Caco-2 (cell line): ENCODE measurements at regions not wholly inside any gene's neighbourhood (a gene's known extent, or its start where the extent isn't known, plus 50 kb on each side); places are given as distances from the start of the nearest gene placed in this dataset.

ENCODE experiments used
- BruUV-seq: library from RNA; stranded (reverse); fragments of 400-500 nt; replicated peaks from 2 replicates; lab custom pipeline; 2021; lab: Mats Ljungman, UMichigan
- CTCF ChIA-PET: fragments of 300-600 bp; sonication (Branson Sonifier 250); formaldehyde crosslinking; loops from one replicate; lab custom pipeline; 2022; ENCODE audit warnings: antibody characterized with exemption; lab: Charles Lee
- POLR2A ChIA-PET: fragments of 300-600 bp; sonication (Branson Sonifier 250); formaldehyde crosslinking; loops from one replicate; lab custom pipeline; 2022; ENCODE audit warnings: antibody characterized with exemption; lab: Charles Lee
- DNase-seq, 2 experiments: peaks; one replicate each; pipeline versions ENCODE4 v3.0.0 to v3.0.0-alpha.2; 2020 to 2022
- H3K27me3 ChIP-seq: replicated peaks from 2 replicates; pipeline ENCODE4 v1.6.0; 2011; ENCODE audit warnings: low read length; ENCODE audit not compliant: control insufficient read depth, insufficient read depth
- H3K36me3 ChIP-seq: 2 replicates; pipeline ENCODE4 v1.5.1; 2011; ENCODE audit warnings: low read length; ENCODE audit not compliant: control insufficient read depth, insufficient read depth
- H3K4me1 ChIP-seq: fragments of 250-450 bp; sonication (Bioruptor Pico); 2 replicates; pipeline ENCODE4 v1.5.1; 2020; ENCODE audit warnings: mild to moderate bottlenecking
- H3K4me3 ChIP-seq: 2 replicates; pipeline ENCODE4 v1.5.1; 2011; ENCODE audit warnings: low read depth, mild to moderate bottlenecking, control low read depth, low read length
- H3K9me3 ChIP-seq: fragments of 250-450 bp; sonication (Bioruptor Pico); 2 replicates; pipeline ENCODE4 v1.5.1; 2020; ENCODE audit warnings: mild to moderate bottlenecking, moderate library complexity
- H3K27ac Mint-ChIP-seq: one replicate; pipeline ENCODE4 v1.8.0; 2022; ENCODE audit warnings: mixed read lengths; ENCODE audit not compliant: unreplicated experiment
- H3K27me3 Mint-ChIP-seq: one replicate; pipeline ENCODE4 v1.8.0; 2022; ENCODE audit warnings: mixed read lengths; ENCODE audit not compliant: insufficient read depth, unreplicated experiment
- H3K36me3 Mint-ChIP-seq: one replicate; pipeline ENCODE4 v1.8.0; 2022; ENCODE audit warnings: mild to moderate bottlenecking, mixed read lengths; ENCODE audit not compliant: insufficient read depth, unreplicated experiment
- H3K4me1 Mint-ChIP-seq: one replicate; pipeline ENCODE4 v1.8.0; 2022; ENCODE audit warnings: low read depth, mixed read lengths; ENCODE audit not compliant: unreplicated experiment
- H3K4me3 Mint-ChIP-seq: one replicate; pipeline ENCODE4 v1.8.0; 2022; ENCODE audit warnings: mild to moderate bottlenecking, moderate library complexity, mixed read lengths; ENCODE audit not compliant: unreplicated experiment
- H3K9me3 Mint-ChIP-seq: one replicate; pipeline ENCODE4 v1.8.0; 2022; ENCODE audit warnings: mixed read lengths; ENCODE audit not compliant: unreplicated experiment
- intact Hi-C: fragments of 100-400 bp; cut with micrococcal nuclease; formaldehyde crosslinking; loops from one replicate; pipeline ENCODE4 v1.10.0; 2022; ENCODE audit not compliant: unreplicated experiment
- TF ChIP-seq, protein P1 (sequence below), 2 experiments: fragments of 200-600 bp in 1 of 2; IDR thresholded peaks; 1 replicate in 1 of 2; 2 replicates in 1 of 2; pipeline versions ENCODE4 v1.5.1 to v1.8.0; 2011 to 2022; ENCODE audit warnings: antibody characterized with exemption in 1 of 2, control low read depth in 1 of 2, inconsistent platforms in 1 of 2, low read depth in 1 of 2, low read length in 1 of 2, mild to moderate bottlenecking in 1 of 2, moderate library complexity in 1 of 2; ENCODE audit not compliant: insufficient read depth in 1 of 2, severe bottlenecking in 1 of 2, unreplicated experiment in 1 of 2

DNA sequence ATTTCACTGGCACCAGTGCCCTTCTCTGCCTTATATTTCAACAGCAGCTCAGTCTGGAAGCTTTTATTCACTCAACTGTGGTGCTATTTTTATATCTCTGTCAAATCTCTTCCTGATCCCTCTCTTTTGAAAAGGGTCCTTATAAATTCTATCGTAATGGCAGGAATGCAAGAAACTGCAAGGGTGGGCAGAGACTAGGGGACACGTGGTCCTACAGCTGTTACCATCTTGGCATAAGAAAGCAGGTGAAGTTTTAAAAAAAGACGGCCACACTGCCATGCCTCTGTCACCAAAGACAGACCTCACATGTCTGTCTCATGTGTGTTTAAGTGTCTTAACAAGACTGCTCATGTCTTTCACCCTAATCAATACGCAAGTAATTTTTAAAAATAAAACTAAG, 368.4 kb upstream of the CDH11 start:
- TF ChIP-seq, protein P1, sequence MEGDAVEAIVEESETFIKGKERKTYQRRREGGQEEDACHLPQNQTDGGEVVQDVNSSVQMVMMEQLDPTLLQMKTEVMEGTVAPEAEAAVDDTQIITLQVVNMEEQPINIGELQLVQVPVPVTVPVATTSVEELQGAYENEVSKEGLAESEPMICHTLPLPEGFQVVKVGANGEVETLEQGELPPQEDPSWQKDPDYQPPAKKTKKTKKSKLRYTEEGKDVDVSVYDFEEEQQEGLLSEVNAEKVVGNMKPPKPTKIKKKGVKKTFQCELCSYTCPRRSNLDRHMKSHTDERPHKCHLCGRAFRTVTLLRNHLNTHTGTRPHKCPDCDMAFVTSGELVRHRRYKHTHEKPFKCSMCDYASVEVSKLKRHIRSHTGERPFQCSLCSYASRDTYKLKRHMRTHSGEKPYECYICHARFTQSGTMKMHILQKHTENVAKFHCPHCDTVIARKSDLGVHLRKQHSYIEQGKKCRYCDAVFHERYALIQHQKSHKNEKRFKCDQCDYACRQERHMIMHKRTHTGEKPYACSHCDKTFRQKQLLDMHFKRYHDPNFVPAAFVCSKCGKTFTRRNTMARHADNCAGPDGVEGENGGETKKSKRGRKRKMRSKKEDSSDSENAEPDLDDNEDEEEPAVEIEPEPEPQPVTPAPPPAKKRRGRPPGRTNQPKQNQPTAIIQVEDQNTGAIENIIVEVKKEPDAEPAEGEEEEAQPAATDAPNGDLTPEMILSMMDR (IDR thresholded peaks at IDR 0.05; ENCODE audit: insufficient read depth in 1 of 2, low read depth in 1 of 2, low read length in 1 of 2, severe bottlenecking in 1 of 2, unreplicated experiment in 1 of 2), result no peak
- no peak for DNase-seq
- Mint-ChIP-seq H3K4me1 (no peaks in the 10 kb centered on the region), H3K27ac (no peak overlapping the region), H3K9me3 (no peaks in the 10 kb centered on the region), H3K36me3 (no peaks in the 10 kb centered on the region), H3K27me3 (peaks cover 8% of the 10 kb centered on the region), H3K4me3 (no peak overlapping the region)
- H3K36me3 ChIP-seq, result no peaks in the 10 kb centered on the region
- no peaks in the 10 kb centered on the region for H3K9me3 ChIP-seq
- ChIA-PET POLR2A (no interaction called here), CTCF (no interaction called here)
- H3K4me3 ChIP-seq, result no peak overlapping the region
- intact Hi-C loops, result no loop called here
- no peaks in the 10 kb centered on the region for H3K4me1 ChIP-seq
- no TSS peak for BruUV-seq
- H3K27me3 ChIP-seq, result no peaks in the 10 kb centered on the region

DNA sequence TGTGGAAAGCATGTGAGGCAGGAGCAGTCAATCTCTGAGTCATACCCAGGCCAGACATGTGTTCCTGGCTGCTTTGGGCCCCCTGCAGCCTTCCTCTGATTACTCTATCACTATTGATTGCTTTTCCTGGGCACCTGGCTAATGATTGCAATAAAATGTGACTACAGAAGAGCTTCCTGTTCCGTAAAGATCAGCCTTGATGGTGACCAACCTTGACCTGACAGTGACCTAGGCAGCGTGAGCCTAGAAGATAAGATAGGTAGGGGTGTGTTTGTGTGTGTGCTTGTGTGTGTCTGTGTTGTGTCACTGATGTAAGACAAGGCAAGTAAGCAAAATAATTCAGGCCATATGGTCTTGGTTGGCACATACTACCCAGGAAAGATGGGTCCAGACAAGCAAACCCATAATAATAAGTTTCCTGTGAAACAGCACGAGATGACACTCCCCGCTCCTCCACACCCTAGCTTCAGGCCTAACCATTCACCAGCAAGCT, 367.7 kb upstream of the CDH11 start:
- H3K4me1 ChIP-seq, result no peaks in the 10 kb centered on the region
- TF ChIP-seq, protein P1 (IDR thresholded peaks at IDR 0.05; ENCODE audit: insufficient read depth in 1 of 2, low read depth in 1 of 2, low read length in 1 of 2, severe bottlenecking in 1 of 2, unreplicated experiment in 1 of 2), result no peak
- H3K4me3 ChIP-seq, result no peak overlapping the region
- Mint-ChIP-seq H3K27ac (no peak overlapping the region), H3K4me3 (no peak overlapping the region), H3K4me1 (no peaks in the 10 kb centered on the region), H3K27me3 (peaks cover 8% of the 10 kb centered on the region), H3K36me3 (no peaks in the 10 kb centered on the region), H3K9me3 (no peaks in the 10 kb centered on the region)
- no peaks in the 10 kb centered on the region for H3K27me3 ChIP-seq
- ChIA-PET CTCF (no interaction called here), POLR2A (no interaction called here)
- no peak for DNase-seq
- no peaks in the 10 kb centered on the region for H3K36me3 ChIP-seq
- BruUV-seq, result no TSS peak
- intact Hi-C loops, result no loop called here
- no peaks in the 10 kb centered on the region for H3K9me3 ChIP-seq

DNA sequence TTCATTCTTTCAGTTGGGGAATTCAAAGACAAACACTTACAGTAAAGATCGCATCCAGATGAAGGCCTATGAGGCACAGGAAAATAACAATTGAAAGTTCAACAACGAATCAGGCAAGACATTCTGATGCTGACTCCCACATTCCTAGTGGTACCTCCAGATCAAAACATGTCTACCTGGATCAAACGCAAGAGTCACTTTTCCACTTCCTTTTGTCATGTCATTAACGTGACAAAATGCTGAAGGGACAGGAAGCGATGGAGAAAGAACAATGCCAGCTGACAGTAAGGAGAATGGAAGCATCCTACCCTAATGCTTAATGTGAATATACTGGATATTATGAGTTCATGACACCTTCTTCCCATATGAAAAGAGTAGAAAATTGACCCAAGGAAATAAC, 365.4 kb upstream of the CDH11 start:
- DNase-seq, result no peak
- Mint-ChIP-seq H3K27ac (no peak overlapping the region), H3K27me3 (peaks cover 8% of the 10 kb centered on the region), H3K9me3 (no peaks in the 10 kb centered on the region), H3K4me1 (no peaks in the 10 kb centered on the region), H3K36me3 (no peaks in the 10 kb centered on the region), H3K4me3 (no peak overlapping the region)
- intact Hi-C loops, result no loop called here
- no peaks in the 10 kb centered on the region for H3K4me1 ChIP-seq
- H3K9me3 ChIP-seq, result no peaks in the 10 kb centered on the region
- CTCF ChIA-PET, result interaction anchor here (0.7 kb wide), 1 partner anchor 11 kb away, joined by 3 read pairs; no protein-coding TSS in a partner anchor
- POLR2A ChIA-PET, result no interaction called here
- H3K27me3 ChIP-seq, result no peaks in the 10 kb centered on the region
- no peak overlapping the region for H3K4me3 ChIP-seq
- H3K36me3 ChIP-seq, result no peaks in the 10 kb centered on the region
- TF ChIP-seq, protein P1 (IDR thresholded peaks at IDR 0.05; ENCODE audit: insufficient read depth in 1 of 2, low read depth in 1 of 2, low read length in 1 of 2, severe bottlenecking in 1 of 2, unreplicated experiment in 1 of 2), result no peak
- no TSS peak for BruUV-seq
